Stimulated activated CD8-positive, alpha-beta memory T cell treated with anti-CD3 and anti-CD28 coated beads, Interleukin-12 subunit alpha, Interleukin-12 subunit beta, amount 100 ng/mL, for 24 hours (primary cell): ENCODE measurements at regions not wholly inside any gene's neighbourhood (a gene's known extent, or its start where the extent isn't known, plus 50 kb on each side); places are given as distances from the start of the nearest gene placed in this dataset.

Source experiments
- DNase-seq: peaks from one replicate; pipeline ENCODE4 v3.0.0-alpha.2; 2020; ENCODE audit errors: extremely low read depth

DNA sequence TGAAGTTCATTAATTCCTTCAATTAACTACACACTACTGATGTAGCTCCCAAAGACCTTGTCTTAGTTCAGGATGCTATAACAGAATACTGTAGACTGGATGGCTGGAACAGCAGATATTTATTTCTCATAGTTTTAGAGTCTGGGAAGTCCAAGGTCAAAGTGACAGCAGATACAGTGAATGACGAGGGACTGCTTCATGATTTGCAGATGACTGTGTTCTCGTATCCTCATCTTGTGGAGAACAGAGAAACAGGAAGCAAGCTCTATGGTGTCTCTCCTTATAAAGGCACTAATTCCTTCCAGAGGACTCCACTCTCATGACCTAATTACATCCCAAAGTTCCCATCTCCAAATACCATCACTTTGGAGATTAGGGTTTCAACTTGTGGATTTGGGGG is 65.6 kb upstream of the MAP1B start:
- no peak for DNase-seq

DNA sequence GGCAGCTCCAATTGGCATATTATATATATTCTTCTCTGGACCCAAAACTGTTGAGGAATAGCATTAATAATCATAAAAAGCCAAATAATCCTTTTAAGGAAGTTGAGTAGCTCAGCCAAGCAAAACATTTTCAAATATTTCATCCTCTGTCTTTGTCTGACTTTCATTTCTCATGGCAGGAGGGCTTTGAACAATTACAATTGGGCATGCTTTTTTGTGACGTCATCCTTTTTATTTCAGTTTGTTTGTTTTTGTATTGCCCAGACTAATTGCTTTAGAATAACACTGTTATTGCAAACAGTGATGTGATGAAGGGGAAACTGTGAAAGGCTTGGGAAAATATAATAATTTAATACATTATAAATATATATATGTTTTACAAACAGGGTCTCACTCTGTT is 65.2 kb upstream of the MAP1B start:
- no peak for DNase-seq

DNA sequence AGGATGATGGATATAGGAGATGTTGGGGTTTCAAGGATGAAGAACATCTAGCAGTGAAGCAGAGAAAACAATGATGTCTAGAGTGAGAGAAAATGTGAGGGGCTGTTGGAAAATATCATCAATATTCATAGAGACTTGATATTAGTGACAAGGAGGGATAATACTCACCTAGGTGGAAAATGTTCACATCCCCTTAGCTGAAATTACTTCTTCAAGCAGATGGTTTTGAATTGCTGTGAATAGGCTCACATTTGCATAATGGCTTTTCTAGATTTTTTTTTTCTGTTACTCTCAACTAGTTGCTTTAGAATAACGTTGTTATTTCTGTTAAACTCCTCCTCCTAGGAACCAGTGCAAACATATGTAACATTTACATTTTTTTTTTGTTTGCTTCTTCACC is 61.6 kb upstream of the MAP1B start:
- no peak for DNase-seq

DNA sequence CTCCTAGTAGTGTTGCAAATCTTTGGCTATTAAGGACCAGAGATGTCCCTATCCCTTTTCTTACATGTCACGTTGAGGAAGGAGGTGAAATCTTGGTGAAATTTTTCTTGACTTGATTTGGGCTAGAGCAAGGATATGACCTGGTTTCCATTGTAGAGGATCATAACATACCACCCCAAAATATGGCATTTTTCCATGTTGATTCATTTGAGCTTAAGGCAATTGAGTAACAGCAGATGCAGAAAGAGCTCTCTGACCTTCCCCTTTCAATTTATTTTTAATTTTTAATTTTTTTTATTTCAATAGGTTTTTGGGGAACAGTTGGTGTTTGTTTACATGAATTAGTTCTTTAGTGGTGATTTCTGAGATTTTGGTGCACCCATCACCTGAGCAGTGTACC is 61.2 kb upstream of the MAP1B start:
- no peak for DNase-seq

DNA sequence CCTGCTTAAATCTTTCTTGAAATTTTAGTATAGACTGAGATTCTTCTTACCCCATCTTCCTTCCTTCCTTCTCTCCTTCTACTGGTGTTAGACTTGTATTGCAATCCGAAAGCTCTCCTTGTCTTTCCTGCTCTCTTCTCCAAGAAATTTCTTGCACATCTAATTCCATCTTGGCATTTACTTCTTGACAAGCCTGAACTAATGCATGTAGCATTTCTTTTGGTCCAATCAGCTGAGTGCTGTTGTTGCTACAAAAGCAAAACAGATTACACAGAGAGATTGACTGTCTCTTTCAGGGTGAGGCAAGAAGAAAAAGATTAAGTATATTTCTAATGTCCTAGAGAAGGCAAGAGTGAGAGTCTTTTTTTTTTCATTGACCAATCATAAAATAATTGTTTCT is 51.6 kb upstream of the MAP1B start:
- no peak for DNase-seq
